SK-N-SH treated with all-trans-retinoic acid at 6 μM for 48 hours (cell line): ENCODE measurements at regions not wholly inside any gene's neighbourhood (a gene's known extent, or its start where the extent isn't known, plus 50 kb on each side); places are given as distances from the start of the nearest gene placed in this dataset.

Source experiments
- ATAC-seq: fragments of 200-7000 bp; cut with Tn5 transposase; 3 replicates; pipeline ENCODE4 v1.9.1; 2020; ENCODE audit warnings: mild to moderate bottlenecking, moderate library complexity
- ARNTL ChIP-seq: fragments of 450-650 bp; formaldehyde crosslinking; IDR thresholded peaks from 2 replicates; pipeline ENCODE4 v1.5.0; 2020; ENCODE audit warnings: low read depth, mild to moderate bottlenecking, moderate library complexity, borderline replicate concordance
- BACH2 ChIP-seq: fragments of 250-450 bp; sonication (Bioruptor Pico); IDR thresholded peaks from 2 replicates; pipeline ENCODE4 v1.9.0; 2021; ENCODE audit warnings: mild to moderate bottlenecking, borderline replicate concordance
- CSDC2 ChIP-seq: fragments of 250-450 bp; sonication (Bioruptor Pico); IDR thresholded peaks from 2 replicates; pipeline ENCODE4 v1.5.0; 2020; ENCODE audit warnings: mild to moderate bottlenecking, moderate library complexity
- ESRRG ChIP-seq: fragments of 250-450 bp; sonication (Bioruptor Pico); IDR thresholded peaks from 2 replicates; pipeline ENCODE4 v1.6.1; 2021; ENCODE audit warnings: mild to moderate bottlenecking
- GLIS3 ChIP-seq: fragments of 250-450 bp; sonication (Bioruptor Pico); IDR thresholded peaks from 2 replicates; pipeline ENCODE4 v1.5.0; 2020; ENCODE audit warnings: mild to moderate bottlenecking, moderate library complexity
- ISL1 ChIP-seq: fragments of 250-450 bp; sonication (Bioruptor Pico); IDR thresholded peaks from 2 replicates; pipeline ENCODE4 v2.1.2; 2022; ENCODE audit warnings: mild to moderate bottlenecking, moderate library complexity
- OSR1 ChIP-seq: fragments of 250-450 bp; sonication (Bioruptor Pico); IDR thresholded peaks from 2 replicates; pipeline ENCODE4 v1.8.0; 2022; ENCODE audit warnings: moderate library complexity, mild to moderate bottlenecking, inconsistent platforms
- PPARA ChIP-seq: fragments of 250-450 bp; sonication (Bioruptor Pico); IDR thresholded peaks from 2 replicates; pipeline ENCODE4 v1.5.0; 2020; ENCODE audit warnings: mild to moderate bottlenecking, borderline replicate concordance
- RARB ChIP-seq: fragments of 250-450 bp; sonication (Bioruptor Pico); IDR thresholded peaks from 2 replicates; pipeline ENCODE4 v1.8.0; 2021; ENCODE audit warnings: mild to moderate bottlenecking, moderate library complexity
- TCF4 ChIP-seq: fragments of 250-450 bp; sonication (Bioruptor Pico); IDR thresholded peaks from 2 replicates; pipeline ENCODE4 v1.8.0; 2021; ENCODE audit warnings: mild to moderate bottlenecking, moderate library complexity, borderline replicate concordance
- TOX ChIP-seq: fragments of 250-450 bp; sonication (Bioruptor Pico); IDR thresholded peaks from 2 replicates; pipeline ENCODE4 v1.8.0; 2021; ENCODE audit warnings: mild to moderate bottlenecking, moderate library complexity, borderline replicate concordance
- ZC3H10 ChIP-seq: fragments of 250-450 bp; sonication (Bioruptor Pico); IDR thresholded peaks from 2 replicates; pipeline ENCODE4 v1.5.1; 2021; ENCODE audit warnings: mild to moderate bottlenecking, moderate library complexity
- ZFP30 ChIP-seq: fragments of 450-650 bp; formaldehyde crosslinking; IDR thresholded peaks from 2 replicates; pipeline ENCODE4 v1.5.0; 2022; ENCODE audit warnings: mild to moderate bottlenecking, moderate library complexity
- ZNF565 ChIP-seq: fragments of 450-650 bp; formaldehyde crosslinking; conservative IDR thresholded peaks from 2 replicates; pipeline ENCODE4 v1.5.0; 2020; ENCODE audit warnings: low read depth, mild to moderate bottlenecking, moderate library complexity
- ZNF70 ChIP-seq: fragments of 450-650 bp; formaldehyde crosslinking; IDR thresholded peaks from 2 replicates; pipeline ENCODE4 v1.5.0; 2020; ENCODE audit warnings: mild to moderate bottlenecking, moderate library complexity
- ZNF8 ChIP-seq: fragments of 450-650 bp; formaldehyde crosslinking; IDR thresholded peaks from 2 replicates; pipeline ENCODE4 v1.5.0; 2020; ENCODE audit warnings: mild to moderate bottlenecking, moderate library complexity
- TF ChIP-seq, protein P1 (sequence below): fragments of 250-450 bp; sonication (Bioruptor Pico); IDR thresholded peaks from 2 replicates; pipeline ENCODE4 v1.5.1; 2021; ENCODE audit warnings: mild to moderate bottlenecking, moderate library complexity
- TF ChIP-seq, protein P2 (sequence below): fragments of 250-450 bp; sonication (Bioruptor Pico); IDR thresholded peaks from 2 replicates; pipeline ENCODE4 v1.5.0; 2020; ENCODE audit warnings: mild to moderate bottlenecking, moderate library complexity
- TF ChIP-seq, protein P3 (sequence below): fragments of 250-450 bp; sonication (Bioruptor Pico); IDR thresholded peaks from 2 replicates; pipeline ENCODE4 v1.5.1; 2020; ENCODE audit warnings: low read depth, mild to moderate bottlenecking, moderate library complexity
- TF ChIP-seq, protein P4 (sequence below): fragments of 250-450 bp; sonication (Bioruptor Pico); IDR thresholded peaks from 2 replicates; pipeline ENCODE4 v1.8.0; 2021; ENCODE audit warnings: low read depth, mild to moderate bottlenecking, moderate library complexity, borderline replicate concordance
- TF ChIP-seq, protein P5 (sequence below): fragments of 250-450 bp; sonication (Bioruptor Pico); IDR thresholded peaks from 2 replicates; pipeline ENCODE4 v1.8.0; 2020; ENCODE audit warnings: mild to moderate bottlenecking, moderate library complexity, borderline replicate concordance

DNA sequence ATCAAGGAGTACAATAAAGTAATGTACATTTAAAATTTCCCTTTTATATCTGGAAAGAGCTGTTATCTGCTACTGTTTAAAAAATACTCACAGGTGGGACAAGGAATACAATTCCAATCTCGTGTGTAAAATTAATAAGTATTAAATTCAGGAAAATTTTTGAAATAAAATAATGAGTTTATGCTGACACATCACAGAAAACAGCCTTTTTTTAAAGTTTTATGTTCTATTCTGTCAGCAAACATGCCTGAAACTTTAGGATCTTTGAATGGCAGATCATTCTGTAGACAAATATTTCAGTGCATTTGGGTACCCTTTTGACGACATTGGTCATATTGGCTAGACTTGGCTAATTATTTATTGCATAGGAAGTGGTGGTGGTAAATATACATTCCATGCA lies 254.4 kb upstream of the ETAA1 start:
- no peak for ATAC-seq
- TF ChIP-seq PPARA (CRISPR knock-in tag) (no peak), ZFP30 (CRISPR knock-in tag) (no peak)

DNA sequence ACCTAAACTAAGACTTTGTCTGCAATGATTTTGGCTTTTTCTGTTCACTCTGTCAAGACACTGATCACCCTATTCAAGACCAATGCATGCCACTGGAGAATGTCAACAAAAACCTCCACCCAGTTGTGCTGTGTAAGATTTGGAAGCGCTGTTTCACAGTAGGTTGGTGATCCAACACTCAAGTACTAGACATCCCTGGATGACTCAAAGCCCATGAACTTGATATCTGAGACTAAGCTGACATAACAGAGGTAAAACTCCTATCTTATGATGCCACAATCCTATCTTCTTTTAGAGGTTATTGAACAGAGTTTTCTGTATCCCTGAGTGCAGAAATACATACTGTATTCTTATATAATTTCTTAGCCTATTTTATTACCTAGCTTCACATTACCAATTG lies 251.3 kb upstream of the ETAA1 start:
- ATAC-seq: no peak
- no peak for TF ChIP-seq ARNTL (CRISPR knock-in tag)
- no peak for TF ChIP-seq TCF4 (CRISPR knock-in tag)
- TF ChIP-seq, protein P1, sequence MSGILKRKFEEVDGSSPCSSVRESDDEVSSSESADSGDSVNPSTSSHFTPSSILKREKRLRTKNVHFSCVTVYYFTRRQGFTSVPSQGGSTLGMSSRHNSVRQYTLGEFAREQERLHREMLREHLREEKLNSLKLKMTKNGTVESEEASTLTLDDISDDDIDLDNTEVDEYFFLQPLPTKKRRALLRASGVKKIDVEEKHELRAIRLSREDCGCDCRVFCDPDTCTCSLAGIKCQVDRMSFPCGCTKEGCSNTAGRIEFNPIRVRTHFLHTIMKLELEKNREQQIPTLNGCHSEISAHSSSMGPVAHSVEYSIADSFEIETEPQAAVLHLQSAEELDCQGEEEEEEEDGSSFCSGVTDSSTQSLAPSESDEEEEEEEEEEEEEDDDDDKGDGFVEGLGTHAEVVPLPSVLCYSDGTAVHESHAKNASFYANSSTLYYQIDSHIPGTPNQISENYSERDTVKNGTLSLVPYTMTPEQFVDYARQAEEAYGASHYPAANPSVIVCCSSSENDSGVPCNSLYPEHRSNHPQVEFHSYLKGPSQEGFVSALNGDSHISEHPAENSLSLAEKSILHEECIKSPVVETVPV (CRISPR knock-in tag): no peak
- no peak for TF ChIP-seq ZNF8 (CRISPR knock-in tag)
- no peak for TF ChIP-seq CSDC2
- no peak for TF ChIP-seq ZC3H10 (CRISPR knock-in tag)
- no peak for TF ChIP-seq RARB (CRISPR knock-in tag)
- no peak for TF ChIP-seq GLIS3 (CRISPR knock-in tag)
- no peak for TF ChIP-seq ESRRG (CRISPR knock-in tag)
- TF ChIP-seq, protein P2, sequence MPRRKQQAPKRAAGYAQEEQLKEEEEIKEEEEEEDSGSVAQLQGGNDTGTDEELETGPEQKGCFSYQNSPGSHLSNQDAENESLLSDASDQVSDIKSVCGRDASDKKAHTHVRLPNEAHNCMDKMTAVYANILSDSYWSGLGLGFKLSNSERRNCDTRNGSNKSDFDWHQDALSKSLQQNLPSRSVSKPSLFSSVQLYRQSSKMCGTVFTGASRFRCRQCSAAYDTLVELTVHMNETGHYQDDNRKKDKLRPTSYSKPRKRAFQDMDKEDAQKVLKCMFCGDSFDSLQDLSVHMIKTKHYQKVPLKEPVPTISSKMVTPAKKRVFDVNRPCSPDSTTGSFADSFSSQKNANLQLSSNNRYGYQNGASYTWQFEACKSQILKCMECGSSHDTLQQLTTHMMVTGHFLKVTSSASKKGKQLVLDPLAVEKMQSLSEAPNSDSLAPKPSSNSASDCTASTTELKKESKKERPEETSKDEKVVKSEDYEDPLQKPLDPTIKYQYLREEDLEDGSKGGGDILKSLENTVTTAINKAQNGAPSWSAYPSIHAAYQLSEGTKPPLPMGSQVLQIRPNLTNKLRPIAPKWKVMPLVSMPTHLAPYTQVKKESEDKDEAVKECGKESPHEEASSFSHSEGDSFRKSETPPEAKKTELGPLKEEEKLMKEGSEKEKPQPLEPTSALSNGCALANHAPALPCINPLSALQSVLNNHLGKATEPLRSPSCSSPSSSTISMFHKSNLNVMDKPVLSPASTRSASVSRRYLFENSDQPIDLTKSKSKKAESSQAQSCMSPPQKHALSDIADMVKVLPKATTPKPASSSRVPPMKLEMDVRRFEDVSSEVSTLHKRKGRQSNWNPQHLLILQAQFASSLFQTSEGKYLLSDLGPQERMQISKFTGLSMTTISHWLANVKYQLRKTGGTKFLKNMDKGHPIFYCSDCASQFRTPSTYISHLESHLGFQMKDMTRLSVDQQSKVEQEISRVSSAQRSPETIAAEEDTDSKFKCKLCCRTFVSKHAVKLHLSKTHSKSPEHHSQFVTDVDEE: no peak

DNA sequence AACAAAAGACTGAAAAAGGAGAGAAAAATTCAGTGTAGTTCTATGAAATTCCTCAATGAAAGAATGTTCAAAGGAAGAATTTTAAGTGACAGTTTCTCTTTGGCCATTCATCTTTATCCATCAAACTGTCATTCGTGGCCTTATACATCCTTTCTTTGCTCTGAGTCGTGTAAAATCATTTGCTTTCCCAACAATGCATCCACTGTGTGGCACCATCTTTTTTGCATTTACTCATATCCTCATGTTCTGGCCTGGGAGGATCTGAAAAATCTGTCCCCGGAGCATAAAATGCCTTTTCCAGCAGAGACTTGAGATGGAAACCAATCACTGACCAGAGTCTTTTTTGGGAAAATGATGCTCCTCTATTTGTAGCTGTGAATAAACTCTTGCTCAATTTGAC lies 240.3 kb upstream of the ETAA1 start:
- no peak for ATAC-seq
- 0 out of 2 replicates have a peak, but pooled peaks have one; percentile 28 for TF ChIP-seq ISL1 (CRISPR knock-in tag)
- TF ChIP-seq, protein P3, sequence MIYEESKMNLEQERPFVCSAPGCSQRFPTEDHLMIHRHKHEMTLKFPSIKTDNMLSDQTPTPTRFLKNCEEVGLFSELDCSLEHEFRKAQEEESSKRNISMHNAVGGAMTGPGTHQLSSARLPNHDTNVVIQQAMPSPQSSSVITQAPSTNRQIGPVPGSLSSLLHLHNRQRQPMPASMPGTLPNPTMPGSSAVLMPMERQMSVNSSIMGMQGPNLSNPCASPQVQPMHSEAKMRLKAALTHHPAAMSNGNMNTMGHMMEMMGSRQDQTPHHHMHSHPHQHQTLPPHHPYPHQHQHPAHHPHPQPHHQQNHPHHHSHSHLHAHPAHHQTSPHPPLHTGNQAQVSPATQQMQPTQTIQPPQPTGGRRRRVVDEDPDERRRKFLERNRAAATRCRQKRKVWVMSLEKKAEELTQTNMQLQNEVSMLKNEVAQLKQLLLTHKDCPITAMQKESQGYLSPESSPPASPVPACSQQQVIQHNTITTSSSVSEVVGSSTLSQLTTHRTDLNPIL (CRISPR knock-in tag): no peak
- TF ChIP-seq GLIS3 (CRISPR knock-in tag): no peak
- TF ChIP-seq, protein P4, sequence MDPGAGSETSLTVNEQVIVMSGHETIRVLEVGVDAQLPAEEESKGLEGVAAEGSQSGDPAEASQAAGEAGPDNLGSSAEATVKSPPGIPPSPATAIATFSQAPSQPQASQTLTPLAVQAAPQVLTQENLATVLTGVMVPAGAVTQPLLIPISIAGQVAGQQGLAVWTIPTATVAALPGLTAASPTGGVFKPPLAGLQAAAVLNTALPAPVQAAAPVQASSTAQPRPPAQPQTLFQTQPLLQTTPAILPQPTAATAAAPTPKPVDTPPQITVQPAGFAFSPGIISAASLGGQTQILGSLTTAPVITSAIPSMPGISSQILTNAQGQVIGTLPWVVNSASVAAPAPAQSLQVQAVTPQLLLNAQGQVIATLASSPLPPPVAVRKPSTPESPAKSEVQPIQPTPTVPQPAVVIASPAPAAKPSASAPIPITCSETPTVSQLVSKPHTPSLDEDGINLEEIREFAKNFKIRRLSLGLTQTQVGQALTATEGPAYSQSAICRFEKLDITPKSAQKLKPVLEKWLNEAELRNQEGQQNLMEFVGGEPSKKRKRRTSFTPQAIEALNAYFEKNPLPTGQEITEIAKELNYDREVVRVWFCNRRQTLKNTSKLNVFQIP (CRISPR knock-in tag): no peak
- TF ChIP-seq ZC3H10 (CRISPR knock-in tag): no peak

DNA sequence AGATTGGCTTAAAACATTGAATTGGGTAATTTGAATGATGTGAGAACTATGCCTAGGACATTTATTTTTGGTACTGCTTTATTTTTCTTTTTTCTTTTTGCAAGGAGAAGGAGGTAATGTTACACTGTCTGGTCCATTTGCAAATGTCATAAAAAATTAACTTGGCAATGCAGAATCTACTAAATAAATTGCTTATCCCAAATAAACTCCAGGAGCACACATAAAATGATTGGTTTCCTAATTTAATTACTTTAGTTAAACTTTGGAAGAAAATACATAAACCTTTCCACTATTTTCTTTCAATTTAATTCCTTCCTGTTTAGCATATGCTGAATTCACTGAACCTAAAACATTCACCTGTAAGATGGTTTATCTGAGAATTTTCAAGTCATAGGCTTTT lies 238.4 kb upstream of the ETAA1 start:
- no peak for TF ChIP-seq ARNTL (CRISPR knock-in tag)
- TF ChIP-seq ZC3H10 (CRISPR knock-in tag): peak; percentile 90; the same call in 1 of the 2 replicates
- no peak for ATAC-seq

DNA sequence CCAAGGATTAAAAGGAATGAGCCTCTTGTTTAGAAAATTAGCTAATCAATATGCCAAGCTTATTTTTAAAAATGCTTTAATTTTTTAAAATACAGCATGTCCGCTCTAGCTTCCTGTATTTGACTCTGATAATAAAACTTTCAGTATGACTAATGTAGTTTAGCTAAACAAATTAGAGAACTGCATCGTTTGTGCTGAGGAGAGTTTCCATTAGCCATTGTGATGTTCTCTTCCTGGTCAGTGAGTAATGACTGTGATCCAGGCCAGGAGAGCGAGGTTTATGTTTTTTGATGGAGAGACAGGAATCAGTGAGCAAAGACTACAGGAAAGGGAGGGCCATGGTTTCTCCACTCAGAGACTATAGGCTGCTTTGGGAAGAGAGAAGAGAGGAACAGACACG lies 237.2 kb upstream of the ETAA1 start:
- peak; percentile 74 for ATAC-seq
- TF ChIP-seq, protein P1 (CRISPR knock-in tag): peak; percentile 69; the same call in 1 of the 2 replicates
- TF ChIP-seq ESRRG (CRISPR knock-in tag): no peak
- TF ChIP-seq OSR1 (CRISPR knock-in tag): no peak
- TF ChIP-seq ZNF565 (CRISPR knock-in tag): no peak
- no peak for TF ChIP-seq TCF4 (CRISPR knock-in tag)
- no peak for TF ChIP-seq ZFP30 (CRISPR knock-in tag)
- TF ChIP-seq ZNF8 (CRISPR knock-in tag): no peak
- TF ChIP-seq CSDC2: no peak
- TF ChIP-seq, protein P3 (CRISPR knock-in tag): no peak
- no peak for TF ChIP-seq ZNF70
- TF ChIP-seq, protein P5, sequence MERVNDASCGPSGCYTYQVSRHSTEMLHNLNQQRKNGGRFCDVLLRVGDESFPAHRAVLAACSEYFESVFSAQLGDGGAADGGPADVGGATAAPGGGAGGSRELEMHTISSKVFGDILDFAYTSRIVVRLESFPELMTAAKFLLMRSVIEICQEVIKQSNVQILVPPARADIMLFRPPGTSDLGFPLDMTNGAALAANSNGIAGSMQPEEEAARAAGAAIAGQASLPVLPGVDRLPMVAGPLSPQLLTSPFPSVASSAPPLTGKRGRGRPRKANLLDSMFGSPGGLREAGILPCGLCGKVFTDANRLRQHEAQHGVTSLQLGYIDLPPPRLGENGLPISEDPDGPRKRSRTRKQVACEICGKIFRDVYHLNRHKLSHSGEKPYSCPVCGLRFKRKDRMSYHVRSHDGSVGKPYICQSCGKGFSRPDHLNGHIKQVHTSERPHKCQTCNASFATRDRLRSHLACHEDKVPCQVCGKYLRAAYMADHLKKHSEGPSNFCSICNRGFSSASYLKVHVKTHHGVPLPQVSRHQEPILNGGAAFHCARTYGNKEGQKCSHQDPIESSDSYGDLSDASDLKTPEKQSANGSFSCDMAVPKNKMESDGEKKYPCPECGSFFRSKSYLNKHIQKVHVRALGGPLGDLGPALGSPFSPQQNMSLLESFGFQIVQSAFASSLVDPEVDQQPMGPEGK (CRISPR knock-in tag): 0 out of 2 replicates have a peak, but pooled peaks have one; percentile 36
- TF ChIP-seq ARNTL (CRISPR knock-in tag): no peak
- no peak for TF ChIP-seq TOX (CRISPR knock-in tag)
- peak; percentile 73 for TF ChIP-seq ISL1 (CRISPR knock-in tag)
- no peak for TF ChIP-seq BACH2 (CRISPR knock-in tag)
- no peak for TF ChIP-seq PPARA (CRISPR knock-in tag)
